C4-2B (cell line): ENCODE measurements at regions not wholly inside any gene's neighbourhood (a gene's known extent, or its start where the extent isn't known, plus 50 kb on each side); places are given as distances from the start of the nearest gene placed in this dataset.

Experiments
- ZFX ChIP-seq: fragments of 450-650 bp; IDR thresholded peaks from 2 replicates; pipeline ENCODE4 v1.6.1; 2017
- TF ChIP-seq, protein P1 (sequence below): fragments of 450-650 bp; conservative IDR thresholded peaks from 2 replicates; pipeline ENCODE4 v1.5.1; 2017; ENCODE audit warnings: mild to moderate bottlenecking

DNA sequence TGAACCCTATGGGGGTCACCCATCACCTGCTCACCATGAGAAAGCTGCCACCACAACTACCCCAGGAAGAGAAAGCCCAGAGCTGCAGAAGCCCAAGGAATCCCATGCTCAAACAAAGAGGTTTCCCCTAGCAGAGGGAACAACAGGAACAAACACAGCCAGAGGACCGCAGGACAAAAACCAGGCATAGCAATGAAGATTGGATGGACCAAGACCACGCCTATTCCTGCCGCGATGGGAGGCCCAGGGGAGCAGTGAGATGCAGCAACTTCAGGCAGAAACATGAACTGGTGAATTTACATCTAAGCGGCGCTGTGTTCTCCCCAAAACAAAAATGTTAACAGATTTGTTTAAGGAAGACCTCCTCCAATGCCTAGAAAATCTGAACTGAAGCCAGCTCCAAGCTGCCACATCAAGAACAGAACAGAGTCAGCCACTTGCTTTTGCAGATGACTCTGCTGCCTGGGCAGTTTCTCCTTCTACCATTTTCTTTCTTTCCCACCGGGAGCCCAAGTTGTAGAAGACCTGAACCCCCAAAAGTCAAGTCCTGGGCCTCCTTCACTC lies 134.2 kb upstream of the NEBL start:
- TF ChIP-seq, protein P1, sequence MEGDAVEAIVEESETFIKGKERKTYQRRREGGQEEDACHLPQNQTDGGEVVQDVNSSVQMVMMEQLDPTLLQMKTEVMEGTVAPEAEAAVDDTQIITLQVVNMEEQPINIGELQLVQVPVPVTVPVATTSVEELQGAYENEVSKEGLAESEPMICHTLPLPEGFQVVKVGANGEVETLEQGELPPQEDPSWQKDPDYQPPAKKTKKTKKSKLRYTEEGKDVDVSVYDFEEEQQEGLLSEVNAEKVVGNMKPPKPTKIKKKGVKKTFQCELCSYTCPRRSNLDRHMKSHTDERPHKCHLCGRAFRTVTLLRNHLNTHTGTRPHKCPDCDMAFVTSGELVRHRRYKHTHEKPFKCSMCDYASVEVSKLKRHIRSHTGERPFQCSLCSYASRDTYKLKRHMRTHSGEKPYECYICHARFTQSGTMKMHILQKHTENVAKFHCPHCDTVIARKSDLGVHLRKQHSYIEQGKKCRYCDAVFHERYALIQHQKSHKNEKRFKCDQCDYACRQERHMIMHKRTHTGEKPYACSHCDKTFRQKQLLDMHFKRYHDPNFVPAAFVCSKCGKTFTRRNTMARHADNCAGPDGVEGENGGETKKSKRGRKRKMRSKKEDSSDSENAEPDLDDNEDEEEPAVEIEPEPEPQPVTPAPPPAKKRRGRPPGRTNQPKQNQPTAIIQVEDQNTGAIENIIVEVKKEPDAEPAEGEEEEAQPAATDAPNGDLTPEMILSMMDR: no peak
- TF ChIP-seq ZFX: no peak
